ENCODE measurements at regions not wholly inside any gene's neighbourhood (a gene's known extent, or its start where the extent isn't known, plus 50 kb on each side); places are given as distances from the start of the nearest gene placed in this dataset.

DNA sequence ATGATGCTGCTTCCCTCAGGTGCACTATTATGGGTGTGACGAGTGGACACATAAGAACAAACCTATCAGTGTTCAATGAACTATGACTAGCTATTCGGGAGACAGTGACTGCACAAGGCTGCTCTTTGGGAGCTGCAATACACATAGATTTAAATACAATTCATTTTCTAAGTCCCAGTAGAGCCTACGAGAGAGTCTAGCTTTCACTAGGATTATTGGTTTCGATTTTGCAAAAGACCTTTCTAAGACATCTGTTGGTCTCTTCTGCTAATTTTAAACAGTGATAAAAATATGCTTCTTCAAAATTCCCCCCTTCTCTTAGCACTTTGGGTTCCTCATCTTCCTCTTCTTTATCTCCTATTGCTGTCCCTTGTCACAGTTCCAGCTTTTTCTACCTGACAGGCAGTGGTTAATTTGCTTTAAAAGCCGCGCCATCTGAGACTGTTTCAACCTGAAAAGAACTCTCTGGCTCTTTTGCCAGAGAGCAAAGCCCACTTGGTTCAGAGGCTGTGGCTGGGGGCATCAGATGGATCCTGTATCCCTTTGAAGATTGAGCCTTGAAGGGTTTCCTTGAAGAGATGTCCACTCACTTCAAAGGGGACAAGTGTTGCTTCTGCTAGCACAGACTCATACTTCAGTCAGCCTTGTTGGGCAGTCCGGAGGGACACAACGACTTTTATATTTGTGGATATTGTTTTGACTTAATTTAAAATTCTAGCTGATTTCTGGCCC is 241.5 kb downstream of the MAN2A1 start:
- DNase-seq (ENCODE audit: extremely low spot score) = no peak
- POLR2A ChIA-PET = no interaction called here
- CTCF ChIA-PET = no interaction called here
- no peak for TF ChIP-seq ZNF384 (IDR thresholded peaks at IDR 0.05)
- TF ChIP-seq NFRKB (IDR thresholded peaks at IDR 0.05) = no peak
- TF ChIP-seq HDGF (IDR thresholded peaks at IDR 0.05; ENCODE audit: borderline replicate concordance) = no peak
- no peak for TF ChIP-seq FOXM1 (IDR thresholded peaks at IDR 0.05; ENCODE audit: borderline replicate concordance)

DNA sequence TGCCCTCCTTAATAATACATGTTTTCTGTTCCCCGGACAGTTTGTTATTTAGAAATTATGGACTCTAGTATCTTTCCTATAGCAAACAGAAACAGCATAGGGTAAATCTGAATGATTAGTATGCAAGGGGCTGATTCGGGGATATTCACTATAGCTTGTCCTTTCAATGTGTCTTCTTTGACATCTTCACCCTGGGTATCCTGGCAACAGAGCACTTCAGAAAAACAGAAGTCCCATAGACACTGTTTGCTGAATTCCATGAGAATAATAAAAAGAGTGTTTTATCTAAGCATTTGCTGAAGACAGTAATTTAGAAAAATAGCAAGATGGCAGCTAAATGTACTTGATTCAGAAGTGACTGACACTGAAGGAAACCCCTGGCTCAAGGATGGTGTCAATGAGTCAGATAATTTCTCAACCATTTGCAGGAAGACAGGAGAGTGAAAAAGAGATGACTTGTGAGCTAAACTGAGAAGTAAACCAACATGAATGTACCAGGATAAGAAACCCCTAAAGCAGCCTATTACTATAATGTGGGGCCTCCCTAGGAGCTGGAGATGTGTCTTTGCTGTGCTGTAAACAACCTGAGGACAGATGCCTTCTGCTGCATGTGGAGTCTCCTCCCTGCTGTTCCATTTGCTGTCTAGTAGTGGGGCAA is 246.2 kb downstream of the MAN2A1 start:
- no peak for TF ChIP-seq L3MBTL2 (conservative IDR thresholded peaks at IDR 0.05)
- no peak for TF ChIP-seq ELF4 (IDR thresholded peaks at IDR 0.05)
- ChIA-PET POLR2A (no interaction called here), CTCF (no interaction called here)
- no peak for DNase-seq (ENCODE audit: extremely low spot score)

DNA sequence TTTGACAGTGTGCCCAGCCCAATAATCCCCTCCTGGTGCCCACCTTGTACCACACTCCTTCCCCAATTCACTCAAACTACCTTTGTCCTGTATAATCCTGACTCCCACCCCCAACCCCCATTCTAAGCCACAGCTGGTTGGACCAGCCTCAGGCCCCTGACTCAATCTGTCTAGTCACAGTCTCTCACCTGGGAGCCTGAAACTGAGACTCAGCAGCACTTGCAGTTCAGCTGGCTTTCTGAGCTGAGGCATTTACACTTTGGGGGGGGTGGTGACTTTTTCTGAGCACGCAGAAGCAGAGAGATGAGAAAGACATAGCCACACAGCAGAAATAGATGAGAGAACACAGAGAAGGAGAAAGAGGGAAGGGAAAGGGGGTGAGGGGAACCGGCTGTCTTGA is 247.3 kb downstream of the MAN2A1 start:
- TF ChIP-seq NFRKB (IDR thresholded peaks at IDR 0.05) = no peak
- no peak for TF ChIP-seq CTBP1 (IDR thresholded peaks at IDR 0.05; ENCODE audit: borderline replicate concordance)
- no peak for TF ChIP-seq FOXA1 (IDR thresholded peaks at IDR 0.05)
- TF ChIP-seq BHLHE40 (IDR thresholded peaks at IDR 0.05; ENCODE audit: borderline replicate concordance) = no peak
- no peak for TF ChIP-seq FOXM1 (IDR thresholded peaks at IDR 0.05; ENCODE audit: borderline replicate concordance)
- TF ChIP-seq SP1 (IDR thresholded peaks at IDR 0.05) = no peak
- no peak for DNase-seq (ENCODE audit: extremely low spot score)
- CTCF ChIA-PET = no interaction called here
- POLR2A ChIA-PET = no interaction called here

DNA sequence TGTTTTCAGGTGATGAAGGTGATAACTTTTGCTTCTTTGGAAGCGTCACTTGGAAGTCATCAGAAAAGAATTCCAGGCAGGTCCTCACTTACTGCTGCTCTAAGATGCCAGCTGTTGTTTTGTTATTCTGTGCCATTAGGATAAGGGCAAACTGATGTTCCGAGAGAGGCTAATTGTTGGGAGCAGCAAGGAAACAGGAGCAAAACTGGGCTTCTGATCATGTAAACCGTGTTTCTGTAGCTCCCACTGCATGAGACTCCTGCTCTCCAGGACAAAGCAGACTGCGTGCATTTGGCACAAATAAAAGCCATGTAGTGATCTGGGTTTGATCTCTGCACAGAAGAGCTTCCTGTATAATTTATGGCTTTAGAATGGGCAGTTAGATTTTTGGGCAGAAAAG is 248.2 kb downstream of the MAN2A1 start:
- no peak for TF ChIP-seq ARNT (IDR thresholded peaks at IDR 0.05)
- no peak for TF ChIP-seq BHLHE40 (IDR thresholded peaks at IDR 0.05; ENCODE audit: borderline replicate concordance)
- TF ChIP-seq HDGF (IDR thresholded peaks at IDR 0.05; ENCODE audit: borderline replicate concordance) = no peak
- TF ChIP-seq ELF4 (IDR thresholded peaks at IDR 0.05) = no peak
- no peak for TF ChIP-seq L3MBTL2 (conservative IDR thresholded peaks at IDR 0.05)
- no peak for TF ChIP-seq LEF1 (IDR thresholded peaks at IDR 0.05; ENCODE audit: borderline replicate concordance)
- TF ChIP-seq FOXM1 (IDR thresholded peaks at IDR 0.05; ENCODE audit: borderline replicate concordance) = no peak
- TF ChIP-seq TARDBP (IDR thresholded peaks at IDR 0.05) = no peak
- no peak for TF ChIP-seq SP1 (IDR thresholded peaks at IDR 0.05)
- no peak for TF ChIP-seq NFRKB (IDR thresholded peaks at IDR 0.05)
- no peak for TF ChIP-seq CTBP1 (IDR thresholded peaks at IDR 0.05; ENCODE audit: borderline replicate concordance)
- TF ChIP-seq, protein P1, sequence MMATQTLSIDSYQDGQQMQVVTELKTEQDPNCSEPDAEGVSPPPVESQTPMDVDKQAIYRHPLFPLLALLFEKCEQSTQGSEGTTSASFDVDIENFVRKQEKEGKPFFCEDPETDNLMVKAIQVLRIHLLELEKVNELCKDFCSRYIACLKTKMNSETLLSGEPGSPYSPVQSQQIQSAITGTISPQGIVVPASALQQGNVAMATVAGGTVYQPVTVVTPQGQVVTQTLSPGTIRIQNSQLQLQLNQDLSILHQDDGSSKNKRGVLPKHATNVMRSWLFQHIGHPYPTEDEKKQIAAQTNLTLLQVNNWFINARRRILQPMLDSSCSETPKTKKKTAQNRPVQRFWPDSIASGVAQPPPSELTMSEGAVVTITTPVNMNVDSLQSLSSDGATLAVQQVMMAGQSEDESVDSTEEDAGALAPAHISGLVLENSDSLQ (IDR thresholded peaks at IDR 0.05) = no peak
- no peak for TF ChIP-seq FOXK2 (IDR thresholded peaks at IDR 0.05)
- no peak for TF ChIP-seq ZNF384 (IDR thresholded peaks at IDR 0.05)
- no peak for TF ChIP-seq FOXA1 (IDR thresholded peaks at IDR 0.05)
- no peak for TF ChIP-seq SUZ12 (IDR thresholded peaks at IDR 0.05)
- CTCF ChIA-PET = no interaction called here
- POLR2A ChIA-PET = no interaction called here
- DNase-seq (ENCODE audit: extremely low spot score) = no peak

DNA sequence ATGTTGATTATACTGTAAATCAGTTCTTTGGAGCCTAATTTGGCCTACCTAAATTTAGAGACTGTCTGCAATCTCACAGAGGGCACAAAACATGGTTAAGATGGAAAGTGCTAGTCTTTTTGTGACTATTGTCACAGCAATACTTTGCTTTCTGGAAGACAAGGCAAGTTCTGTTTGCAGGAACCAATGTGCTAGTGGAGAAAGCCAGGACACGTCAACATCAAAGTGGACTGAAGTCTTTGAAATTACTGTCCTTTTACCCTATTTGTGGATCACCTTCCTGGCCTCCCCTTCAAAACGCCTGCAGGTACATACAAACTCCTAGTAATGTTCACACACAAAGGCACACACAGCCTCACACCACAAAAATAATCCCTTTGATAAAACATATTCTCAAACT is 248.7 kb downstream of the MAN2A1 start:
- no peak for TF ChIP-seq FOXA1 (IDR thresholded peaks at IDR 0.05)
- no peak for TF ChIP-seq TARDBP (IDR thresholded peaks at IDR 0.05)
- TF ChIP-seq ARNT (IDR thresholded peaks at IDR 0.05) = no peak
- ChIA-PET CTCF (no interaction called here), POLR2A (no interaction called here)
- no peak for DNase-seq (ENCODE audit: extremely low spot score)

DNA sequence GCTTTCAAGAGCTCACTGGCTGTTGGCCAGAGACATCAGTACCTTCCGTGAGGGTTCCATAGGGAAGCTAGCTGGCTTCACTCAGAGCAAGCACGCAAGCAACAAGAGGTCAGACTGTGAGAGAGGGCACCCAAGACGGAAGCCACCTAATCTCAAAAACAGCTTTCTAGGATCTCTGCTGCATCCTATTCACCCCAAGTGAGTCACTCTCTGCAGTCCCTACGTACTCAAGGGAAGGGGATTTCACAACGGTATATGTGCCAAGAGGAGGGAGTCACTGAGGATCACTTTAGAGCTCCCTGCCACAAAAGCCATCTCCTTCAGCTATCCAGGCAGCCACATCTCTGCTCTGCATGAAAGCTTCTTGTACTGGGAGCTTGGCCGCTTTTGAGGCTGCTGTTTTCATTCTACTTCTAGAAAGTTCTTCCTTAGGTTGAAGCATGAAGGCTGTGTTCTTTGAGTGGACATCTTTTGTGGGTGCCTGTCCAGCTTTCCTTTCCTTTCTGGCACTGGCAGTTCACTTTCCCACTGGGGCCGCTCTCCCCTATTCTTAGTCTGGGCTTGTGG is 249.5 kb downstream of the MAN2A1 start:
- CTCF ChIA-PET = no interaction called here
- no peak for DNase-seq (ENCODE audit: extremely low spot score)
- TF ChIP-seq SUZ12 (IDR thresholded peaks at IDR 0.05) (no peak), ZNF384 (IDR thresholded peaks at IDR 0.05) (no peak), BHLHE40 (IDR thresholded peaks at IDR 0.05; ENCODE audit: borderline replicate concordance) (no peak)
- POLR2A ChIA-PET = no interaction called here

DNA sequence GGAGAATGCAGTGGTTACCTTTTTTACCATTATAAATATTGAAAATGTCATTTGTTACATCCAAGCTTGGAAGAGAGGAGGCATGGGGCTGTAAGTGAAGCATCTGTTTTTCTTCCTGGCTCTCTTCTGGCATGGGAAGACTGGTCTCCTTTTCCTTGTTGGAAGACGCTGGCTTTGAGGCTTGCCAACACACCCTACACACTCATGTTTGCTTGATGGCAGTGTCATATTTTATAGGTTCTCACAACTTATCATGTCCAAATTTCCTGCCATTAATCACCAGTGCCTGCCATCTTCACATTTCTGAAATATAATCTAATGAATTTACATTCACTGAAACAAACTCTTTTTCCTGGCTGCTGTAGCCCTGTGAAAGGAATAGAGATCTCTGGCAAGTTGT is 252.9 kb downstream of the MAN2A1 start:
- DNase-seq (ENCODE audit: extremely low spot score) = no peak
- TF ChIP-seq TARDBP (IDR thresholded peaks at IDR 0.05) (no peak), SUZ12 (IDR thresholded peaks at IDR 0.05) (no peak), SP1 (IDR thresholded peaks at IDR 0.05) (no peak), FOXK2 (IDR thresholded peaks at IDR 0.05) (no peak), ZNF384 (IDR thresholded peaks at IDR 0.05) (no peak), CTBP1 (IDR thresholded peaks at IDR 0.05; ENCODE audit: borderline replicate concordance) (no peak), L3MBTL2 (conservative IDR thresholded peaks at IDR 0.05) (no peak), FOXM1 (IDR thresholded peaks at IDR 0.05; ENCODE audit: borderline replicate concordance) (no peak), BHLHE40 (IDR thresholded peaks at IDR 0.05; ENCODE audit: borderline replicate concordance) (no peak), HDGF (IDR thresholded peaks at IDR 0.05; ENCODE audit: borderline replicate concordance) (no peak), ELF4 (IDR thresholded peaks at IDR 0.05) (no peak)
- ChIA-PET CTCF (interaction anchor here (1.1 kb wide), 1 partner anchor 17 kb away, joined by 3 read pairs; no protein-coding TSS in a partner anchor), POLR2A (no interaction called here)

DNA sequence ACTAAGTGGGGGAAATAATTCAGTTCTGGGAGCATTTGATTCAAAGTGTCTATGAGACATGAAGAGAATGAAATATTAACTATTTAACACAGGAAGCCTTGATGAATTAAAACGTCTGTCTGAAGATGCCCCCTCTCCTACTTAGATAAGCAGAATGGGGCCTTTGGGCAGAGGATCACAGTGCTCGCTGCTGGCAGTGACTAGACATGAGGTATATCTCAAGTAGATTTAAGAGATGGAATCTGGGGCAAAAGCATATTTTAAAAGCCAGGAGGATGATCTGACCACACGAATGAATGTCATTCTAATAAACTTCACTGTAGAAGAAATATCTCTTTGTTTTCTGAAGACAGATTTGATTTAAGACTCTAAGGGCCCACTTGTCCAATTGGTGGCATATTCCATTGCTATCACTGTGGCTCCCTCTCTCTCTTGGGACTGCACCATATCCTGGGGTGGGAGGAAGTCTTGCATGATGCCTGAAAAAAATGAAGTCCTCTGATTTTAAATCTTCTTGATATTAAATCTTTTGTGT is 254.0 kb downstream of the MAN2A1 start:
- no peak for DNase-seq (ENCODE audit: extremely low spot score)
- ChIA-PET CTCF (no interaction called here), POLR2A (no interaction called here)
- TF ChIP-seq SUZ12 (IDR thresholded peaks at IDR 0.05) (no peak), FOXK2 (IDR thresholded peaks at IDR 0.05) (no peak)
- TF ChIP-seq, protein P1 (IDR thresholded peaks at IDR 0.05) = no peak

Data from HEK293T (cell line).